ENCODE measurements at regions not wholly inside any gene's neighbourhood (a gene's known extent, or its start where the extent isn't known, plus 50 kb on each side); places are given as distances from the start of the nearest gene placed in this dataset.
A peak's percentile ranks its signal among the peaks of the same experiment; 100 is the strongest.

- no peak for DNase-seq
Measured at GRCh38 chr2:15807418-15808203, 132.7 kb upstream of the MYCN start.

DNA sequence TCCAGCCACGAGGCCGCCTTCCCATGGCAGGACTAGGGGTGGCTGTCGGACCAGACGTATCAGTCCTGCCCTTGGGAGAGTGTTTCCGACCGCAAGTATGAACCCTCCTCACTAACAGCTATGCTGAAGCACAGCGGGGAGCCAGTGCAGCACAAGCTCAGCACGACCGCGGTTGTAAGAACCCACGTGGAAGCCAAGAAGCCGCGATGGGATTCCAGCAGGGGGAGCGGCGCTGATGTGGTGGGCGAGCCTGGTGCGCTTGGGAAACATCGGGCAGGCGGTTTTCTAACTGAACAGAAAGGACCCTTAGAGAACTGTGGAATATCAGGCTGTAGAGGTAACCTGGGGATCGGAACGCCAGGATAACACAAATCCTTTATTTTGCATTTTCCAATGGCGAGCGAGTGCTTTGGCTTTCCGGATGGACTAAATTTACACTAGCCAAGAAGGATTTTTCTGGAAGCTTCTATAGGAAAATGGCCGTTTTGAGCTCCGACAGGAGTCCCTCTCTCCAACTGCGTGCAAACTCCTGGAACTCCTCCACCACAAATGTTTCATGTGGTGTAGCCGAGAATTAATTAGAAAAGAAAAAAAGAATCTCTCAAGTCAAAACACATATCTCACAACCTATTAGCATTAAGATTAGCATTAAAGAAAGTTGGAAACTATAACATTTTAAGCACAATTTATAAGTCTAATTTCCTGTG, 132.0 kb upstream of the MYCN start:
- no peak for DNase-seq

DNA sequence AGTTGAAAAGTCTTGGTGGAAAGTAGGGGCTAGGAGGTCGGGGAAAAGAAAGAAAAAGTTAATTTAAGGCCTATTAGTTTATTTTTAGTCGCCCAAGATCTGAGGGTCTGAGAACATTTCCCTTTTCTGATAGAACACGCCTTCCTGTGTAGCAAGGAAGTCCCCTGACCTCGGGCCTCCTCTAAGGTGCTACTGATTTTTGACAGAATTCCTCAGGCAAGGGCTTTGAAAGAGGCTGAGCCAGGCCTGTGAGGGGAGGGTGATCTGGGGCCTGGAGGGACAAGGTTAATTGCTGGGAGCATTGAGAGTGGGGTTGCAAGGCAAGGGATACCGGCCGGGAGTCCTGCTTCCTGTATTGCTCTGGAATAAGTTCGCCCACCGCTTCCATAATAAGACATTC, 131.4 kb upstream of the MYCN start:
- DNase-seq = no peak

DNA sequence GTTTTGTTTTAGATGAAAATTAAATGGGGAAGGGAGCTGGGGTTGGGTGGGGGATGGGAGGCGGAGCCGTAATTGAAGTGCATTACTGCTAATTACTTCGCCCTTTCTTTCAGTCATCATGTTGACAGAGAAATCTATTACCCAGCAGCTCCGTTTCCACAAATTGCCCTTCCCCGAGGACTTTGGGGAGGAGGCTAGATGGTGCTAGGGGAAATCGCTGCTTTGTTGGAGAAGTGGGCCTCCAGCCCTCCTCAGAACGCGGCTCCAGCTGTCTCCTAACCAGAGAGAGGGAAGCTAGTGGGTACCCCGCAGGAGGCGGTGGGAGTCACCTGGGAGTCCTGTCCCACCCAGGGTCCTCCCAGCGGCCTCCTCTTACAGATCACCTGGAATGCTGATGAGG, 130.9 kb upstream of the MYCN start:
- no peak for DNase-seq

- no peak for DNase-seq
Measured at GRCh38 chr2:15810477-15811150, 129.7 kb upstream of the MYCN start.

DNA sequence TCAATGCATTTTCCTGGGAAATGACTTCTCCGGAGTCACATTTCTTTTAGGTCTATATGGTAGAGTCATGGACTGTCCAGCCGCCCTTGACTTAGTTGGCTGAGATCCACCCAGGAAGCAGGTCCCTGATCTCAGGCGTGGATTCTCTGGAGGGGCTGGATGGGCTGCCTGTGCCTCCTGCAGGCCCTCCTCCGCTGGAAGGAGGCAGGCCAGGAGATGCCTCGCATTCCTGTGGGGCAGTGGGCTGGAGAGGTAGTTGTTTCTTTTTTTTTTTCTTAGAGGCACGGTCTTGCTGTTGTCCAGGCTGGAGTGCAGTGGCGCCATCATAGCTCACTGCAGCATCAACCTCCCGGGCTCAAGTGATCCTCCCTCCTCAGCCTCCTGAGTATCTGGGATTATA, 129.0 kb upstream of the MYCN start:
- DNase-seq = no peak

GRCh38 chr2:15812187-15812780, 128.1 kb upstream of the MYCN start:
- DNase-seq = no peak

- DNase-seq = no peak
Measured at GRCh38 chr2:15813481-15814266, 126.7 kb upstream of the MYCN start.

- DNase-seq = no peak
Measured at GRCh38 chr2:15814403-15814802, 125.9 kb upstream of the MYCN start.

- no peak for DNase-seq
Measured at GRCh38 chr2:15814946-15815345, 125.4 kb upstream of the MYCN start.

GRCh38 chr2:15816226-15816625, 124.1 kb upstream of the MYCN start:
- no peak for DNase-seq

GRCh38 chr2:15816674-15817406, 123.5 kb upstream of the MYCN start:
- no peak for DNase-seq

- no peak for DNase-seq
Measured at GRCh38 chr2:15817748-15818147, 122.6 kb upstream of the MYCN start.

DNA sequence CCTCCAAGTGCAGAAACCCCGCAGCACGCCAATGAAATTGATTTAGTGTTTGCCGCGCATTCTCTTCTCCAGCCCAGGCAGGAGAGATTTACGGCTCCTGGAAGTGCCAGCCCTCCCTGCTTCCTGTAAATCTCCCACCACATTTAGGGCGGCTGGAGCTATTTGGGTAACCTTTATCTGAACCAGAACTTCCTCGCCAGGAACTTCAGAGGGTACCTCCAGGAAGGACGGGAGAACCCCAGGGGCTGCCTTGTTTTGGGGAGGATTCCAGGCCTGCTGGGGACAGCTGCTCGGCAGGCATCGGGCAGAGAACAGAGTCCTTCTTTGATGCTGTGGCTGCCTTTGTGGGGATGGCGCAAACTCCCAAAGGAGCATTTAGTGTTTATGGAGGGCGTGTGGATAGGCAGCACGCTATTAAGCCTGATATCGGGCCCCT, 122.0 kb upstream of the MYCN start:
- peak in 1 of 3 donors; percentile 62 for DNase-seq

DNA sequence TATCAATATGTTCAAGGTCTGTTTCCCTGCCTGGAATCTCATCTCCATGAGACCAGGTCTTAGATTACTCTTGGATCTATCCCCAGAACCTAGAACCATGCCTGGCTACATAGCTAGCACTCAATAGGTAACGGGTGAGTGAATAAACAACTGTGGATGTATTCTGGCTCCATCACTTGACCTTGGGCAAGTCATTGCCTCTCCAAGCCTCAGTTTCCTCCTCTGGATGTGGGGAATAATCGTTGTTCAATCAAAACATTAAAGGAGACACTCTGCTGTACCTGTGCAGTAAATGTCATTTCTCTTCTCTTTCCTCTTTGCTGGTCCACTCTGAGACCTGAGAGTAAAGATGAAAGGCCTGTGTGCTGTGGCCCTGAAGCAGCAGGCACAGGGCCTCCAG, 121.5 kb upstream of the MYCN start:
- no peak for DNase-seq

DNA sequence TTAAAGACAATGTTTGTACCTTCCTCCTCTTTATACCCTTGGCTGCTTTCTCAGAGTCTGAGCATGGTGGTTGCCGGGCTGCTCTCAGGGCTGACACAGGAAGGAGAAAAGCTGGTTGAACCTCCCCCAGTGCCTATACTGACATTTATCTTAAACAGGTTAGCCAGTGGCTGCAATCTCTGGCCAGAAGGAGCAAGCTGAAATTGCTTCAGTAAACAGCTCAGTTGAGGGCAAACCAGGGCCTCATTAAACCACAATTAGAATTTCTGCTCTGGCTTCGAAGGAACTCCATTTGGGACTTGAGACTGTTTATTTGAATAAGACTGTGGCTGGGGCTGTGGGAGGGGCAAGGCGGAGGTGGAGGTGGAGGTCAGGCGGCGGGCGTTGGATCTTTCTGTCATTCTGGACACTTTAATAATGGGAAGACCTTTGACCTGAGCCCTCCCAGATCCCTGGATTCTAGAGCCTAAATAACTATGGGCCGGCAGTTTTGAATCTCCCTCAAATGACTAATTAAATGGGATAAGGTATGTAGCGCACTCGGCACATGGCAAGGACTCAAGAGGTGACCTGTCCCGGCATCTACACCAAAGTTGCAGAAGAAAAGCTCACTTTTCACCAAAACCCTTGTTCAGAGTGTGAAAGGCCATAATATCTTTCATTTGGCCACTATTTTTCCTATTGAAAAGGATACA, 120.6 kb upstream of the MYCN start:
- no peak for DNase-seq

- DNase-seq = no peak
Measured at GRCh38 chr2:15820257-15820566, 120.1 kb upstream of the MYCN start.

DNA sequence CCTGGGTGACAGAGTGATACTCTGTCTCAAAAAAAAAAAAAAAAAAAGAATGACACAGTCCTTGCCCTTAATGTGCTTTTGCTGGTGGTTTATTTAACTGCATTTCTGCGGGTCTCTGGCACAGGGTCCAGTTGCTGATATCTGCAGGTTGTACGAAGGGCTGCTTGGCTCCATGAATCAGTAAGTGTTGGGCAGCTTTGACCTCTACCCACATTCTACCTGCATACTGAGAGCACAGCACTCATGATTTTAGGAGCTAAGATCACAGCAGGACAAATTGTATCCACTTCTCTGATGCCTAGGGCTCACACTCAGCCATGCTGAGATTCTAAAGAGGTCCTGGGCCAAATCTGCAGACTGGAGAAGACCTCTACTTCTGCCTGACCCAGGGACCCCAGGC, 119.4 kb upstream of the MYCN start:
- no peak for DNase-seq

GRCh38 chr2:15822151-15823044, 118.0 kb upstream of the MYCN start:
- no peak for DNase-seq

All from muscle of back (tissue), 3 donors.